Lower lobe of right lung (tissue), 2 donors: ENCODE measurements at regions not wholly inside any gene's neighbourhood (a gene's known extent, or its start where the extent isn't known, plus 50 kb on each side); places are given as distances from the start of the nearest gene placed in this dataset.

Source experiments
- ATAC-seq, 2 donors: fragments of 200-7000 bp; cut with Tn5 transposase; one replicate each; pipeline ENCODE4 v1.9.1; 2020 to 2022; ENCODE audit warnings: mild to moderate bottlenecking in 2 of 2, moderate library complexity in 2 of 2
- DNase-seq: peaks from one replicate; pipeline ENCODE4 v3.0.0-alpha.2; 2020
- H3K27ac ChIP-seq: fragments of 200-600 bp; one replicate; pipeline ENCODE4 v1.8.0; 2022
- H3K27me3 ChIP-seq: fragments of 200-600 bp; one replicate; pipeline ENCODE4 v1.8.0; 2022; ENCODE audit warnings: low read depth
- H3K36me3 ChIP-seq: fragments of 200-600 bp; one replicate; pipeline ENCODE4 v1.8.0; 2022; ENCODE audit warnings: mild to moderate bottlenecking
- H3K4me1 ChIP-seq: fragments of 200-600 bp; one replicate; pipeline ENCODE4 v1.8.0; 2022
- H3K4me3 ChIP-seq: fragments of 200-600 bp; one replicate; pipeline ENCODE4 v1.8.0; 2022; ENCODE audit warnings: mild to moderate bottlenecking
- H3K9me3 ChIP-seq: fragments of 200-600 bp; one replicate; pipeline ENCODE4 v1.8.0; 2022
- CTCF ChIP-seq: fragments of 200-600 bp; IDR thresholded peaks from one replicate; pipeline ENCODE4 v1.8.0; 2022; ENCODE audit warnings: antibody characterized with exemption, mild to moderate bottlenecking
- intact Hi-C: fragments of 100-400 bp; cut with DNase I; formaldehyde crosslinking; loops from one replicate; pipeline ENCODE4 v1.11.0; 2022
- donor health status: DM: no; HTN: yes; CAD: no; lungs with severe emphysema.

GRCh38 chr4:116702949-116703348 lies 382.4 kb downstream of the TRAM1L1 start:
- no peak overlapping the region for H3K4me3 ChIP-seq
- ATAC-seq = no peak
- H3K36me3 ChIP-seq = no peaks in the 10 kb centered on the region
- H3K27ac ChIP-seq = no peak overlapping the region
- no peaks in the 10 kb centered on the region for H3K4me1 ChIP-seq
- H3K27me3 ChIP-seq = no peaks in the 10 kb centered on the region
- intact Hi-C loops = no loop called here
- no peak for TF ChIP-seq CTCF
- DNase-seq = no peak
- H3K9me3 ChIP-seq = peaks cover 5% of the 10 kb centered on the region

DNA sequence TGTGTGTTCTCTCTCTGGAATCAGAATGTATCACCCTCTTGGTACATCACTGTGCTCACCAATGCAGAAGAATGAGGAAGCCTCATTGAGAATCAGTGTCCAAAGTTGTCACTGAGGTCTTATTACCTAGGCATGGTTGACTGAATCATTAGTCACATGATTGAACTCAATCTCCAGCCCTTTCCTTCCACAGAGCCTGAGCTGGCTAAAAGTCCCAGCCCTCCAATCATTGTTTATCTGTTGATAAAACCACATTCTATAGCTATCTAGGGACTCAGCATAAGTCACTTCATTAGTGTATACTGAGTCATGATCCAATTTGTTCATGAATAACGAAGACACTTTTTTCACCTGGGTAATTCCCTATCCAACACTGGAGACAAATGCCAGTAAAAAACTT lies 396.8 kb downstream of the TRAM1L1 start:
- no peak for TF ChIP-seq CTCF
- intact Hi-C loops = no loop called here
- ATAC-seq = no peak

GRCh38 chr4:116668190-116668589 lies 417.2 kb downstream of the TRAM1L1 start:
- ATAC-seq (no peak), DNase-seq (no peak)
- H3K4me1 ChIP-seq = no peaks in the 10 kb centered on the region
- no peaks in the 10 kb centered on the region for H3K36me3 ChIP-seq
- intact Hi-C loops = no loop called here
- H3K27me3 ChIP-seq = no peaks in the 10 kb centered on the region
- H3K27ac ChIP-seq = no peak overlapping the region
- TF ChIP-seq CTCF = no peak
- no peaks in the 10 kb centered on the region for H3K9me3 ChIP-seq
- H3K4me3 ChIP-seq = no peak overlapping the region

More for the DNA sequence above, 396.8 kb downstream of the TRAM1L1 start:
- DNase-seq = no peak
- Histone ChIP-seq H3K36me3 (no peaks in the 10 kb centered on the region), H3K4me1 (no peaks in the 10 kb centered on the region), H3K27me3 (no peaks in the 10 kb centered on the region), H3K4me3 (no peak overlapping the region), H3K9me3 (no peaks in the 10 kb centered on the region), H3K27ac (no peak overlapping the region)

GRCh38 chr4:116665716-116666115 lies 419.7 kb downstream of the TRAM1L1 start:
- Histone ChIP-seq H3K4me3 (no peak overlapping the region), H3K27me3 (no peaks in the 10 kb centered on the region), H3K4me1 (no peaks in the 10 kb centered on the region), H3K9me3 (no peaks in the 10 kb centered on the region), H3K27ac (no peak overlapping the region), H3K36me3 (no peaks in the 10 kb centered on the region)
- intact Hi-C loops = no loop called here
- no peak for TF ChIP-seq CTCF
- ATAC-seq = no peak
- no peak for DNase-seq

DNA sequence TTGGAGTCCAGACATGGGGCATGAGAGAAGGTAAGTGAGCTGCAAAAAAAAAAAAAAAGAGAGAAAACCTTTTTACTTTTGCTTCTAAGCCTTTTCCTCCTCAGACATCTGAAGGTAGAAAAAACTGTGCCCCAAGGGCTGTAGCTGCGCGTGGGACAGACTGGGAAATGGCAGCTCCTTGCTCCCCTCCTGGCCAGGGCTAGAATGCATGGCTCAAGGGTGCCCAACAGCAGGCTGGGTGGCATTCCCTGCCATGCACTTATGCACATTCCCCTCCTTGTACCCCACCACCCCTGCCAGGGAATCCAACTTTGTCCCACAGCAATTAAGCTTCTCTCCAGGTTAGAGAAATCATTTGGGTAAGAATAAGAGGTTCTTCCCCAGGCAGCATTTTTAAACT lies 421.2 kb downstream of the TRAM1L1 start:
- ATAC-seq (no peak), DNase-seq (no peak)
- no peaks in the 10 kb centered on the region for H3K4me1 ChIP-seq
- intact Hi-C loops = no loop called here
- no peak for TF ChIP-seq CTCF
- no peak overlapping the region for H3K4me3 ChIP-seq
- no peaks in the 10 kb centered on the region for H3K9me3 ChIP-seq
- H3K36me3 ChIP-seq = no peaks in the 10 kb centered on the region
- H3K27ac ChIP-seq = no peak overlapping the region
- H3K27me3 ChIP-seq = no peaks in the 10 kb centered on the region

GRCh38 chr4:116639070-116639577 lies 446.3 kb downstream of the TRAM1L1 start:
- no peak overlapping the region for H3K27ac ChIP-seq
- no peaks in the 10 kb centered on the region for H3K27me3 ChIP-seq
- ATAC-seq (no peak), DNase-seq (no peak)
- H3K4me1 ChIP-seq = no peaks in the 10 kb centered on the region
- intact Hi-C loops = no loop called here
- no peaks in the 10 kb centered on the region for H3K9me3 ChIP-seq
- no peak for TF ChIP-seq CTCF
- no peak overlapping the region for H3K4me3 ChIP-seq
- H3K36me3 ChIP-seq = no peaks in the 10 kb centered on the region
